GM21447 (cell line): ENCODE measurements at regions not wholly inside any gene's neighbourhood (a gene's known extent, or its start where the extent isn't known, plus 50 kb on each side); places are given as distances from the start of the nearest gene placed in this dataset.
"Not testable (repeated sequence)": the region's sequence is repeated elsewhere in the genome, so short reads cannot be mapped to it uniquely, and the experiment has no call there.

ENCODE experiments used
- ATAC-seq: cut with Tn5 transposase; IDR thresholded peaks from one replicate; pipeline ENCODE4 v1.9.1; 2021; ENCODE audit not compliant: unreplicated experiment

DNA sequence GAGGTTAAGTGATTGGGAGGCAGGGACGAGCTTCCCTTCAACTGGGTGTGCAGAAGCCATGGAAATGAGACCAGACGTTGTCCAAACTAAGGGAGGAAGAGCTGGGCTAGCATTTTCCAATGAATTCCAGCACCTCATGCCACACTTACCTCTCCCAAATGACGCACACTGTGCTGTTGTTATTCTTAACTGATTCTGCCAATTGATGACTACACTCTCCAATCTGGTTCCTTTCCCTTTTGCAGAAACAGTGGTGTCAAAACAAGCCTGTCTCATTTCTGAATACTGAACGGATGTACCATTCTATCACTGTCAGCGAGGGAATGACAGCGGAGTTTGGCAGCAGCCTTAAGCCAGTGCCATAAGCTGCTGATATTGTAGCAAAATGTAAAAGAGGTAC is 380.5 kb upstream of the HNRNPA3 start:
- ATAC-seq, result no peak

DNA sequence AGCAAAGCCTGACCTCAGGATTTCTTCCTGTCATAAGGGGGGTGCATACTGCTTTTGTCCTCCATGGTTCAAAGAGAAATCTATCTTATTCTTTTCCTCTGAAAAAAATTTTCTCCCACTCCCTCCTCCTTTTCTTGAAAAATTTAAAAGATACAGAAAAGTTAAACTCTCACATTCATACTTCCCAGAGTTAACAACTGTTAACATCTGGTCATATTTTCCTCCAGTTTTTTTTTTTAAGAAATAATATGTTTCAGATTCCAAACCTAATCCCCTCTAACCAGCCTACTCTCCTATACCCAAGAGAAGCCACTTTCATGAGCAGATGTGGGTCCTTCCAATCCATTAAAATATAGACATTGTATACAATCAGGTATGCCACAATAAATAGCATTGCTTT is 378.9 kb upstream of the HNRNPA3 start:
- ATAC-seq, result no peak

GRCh38 chr2:176834226-176834625 is 378.4 kb upstream of the HNRNPA3 start:
- no peak for ATAC-seq

DNA sequence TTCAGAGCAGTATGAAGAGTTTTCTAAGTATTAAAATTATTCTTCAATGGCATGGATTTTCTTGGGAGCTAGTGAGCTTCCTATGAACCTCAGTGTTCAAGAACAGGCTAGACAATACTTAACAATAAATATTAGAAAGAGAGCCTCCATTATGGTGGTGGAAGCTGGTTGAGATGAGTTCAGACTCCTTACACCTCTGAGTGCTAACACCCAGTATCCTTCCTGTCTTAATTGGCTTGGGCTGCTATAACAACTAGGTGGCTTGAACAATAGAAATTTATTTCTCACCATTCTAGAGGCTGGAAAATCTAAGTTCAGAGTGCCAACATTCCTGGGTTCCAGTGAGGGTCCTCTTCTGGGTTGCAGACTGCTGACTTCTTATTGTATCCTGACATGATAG is 369.4 kb upstream of the HNRNPA3 start:
- no peak for ATAC-seq

DNA sequence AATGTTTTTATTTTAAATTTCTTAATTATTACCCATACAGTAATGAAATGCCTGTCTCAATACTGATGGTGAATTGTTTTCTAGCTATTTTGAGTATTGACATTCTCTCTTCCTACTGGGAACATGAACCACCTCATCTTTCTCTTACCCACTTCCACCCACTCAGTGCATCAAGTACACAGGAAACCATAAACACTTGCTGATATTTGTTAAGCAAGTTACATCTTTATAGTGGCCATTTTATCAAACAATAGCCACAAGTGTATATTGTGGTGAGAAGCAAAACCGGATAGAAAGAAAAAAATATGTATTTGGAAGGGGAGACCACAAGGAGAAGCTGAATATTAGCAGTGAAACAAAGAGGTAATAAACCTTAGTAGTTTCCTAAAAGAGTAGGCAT is 368.1 kb upstream of the HNRNPA3 start:
- ATAC-seq, result no peak

GRCh38 chr2:176845718-176846117 is 366.9 kb upstream of the HNRNPA3 start:
- no peak for ATAC-seq

DNA sequence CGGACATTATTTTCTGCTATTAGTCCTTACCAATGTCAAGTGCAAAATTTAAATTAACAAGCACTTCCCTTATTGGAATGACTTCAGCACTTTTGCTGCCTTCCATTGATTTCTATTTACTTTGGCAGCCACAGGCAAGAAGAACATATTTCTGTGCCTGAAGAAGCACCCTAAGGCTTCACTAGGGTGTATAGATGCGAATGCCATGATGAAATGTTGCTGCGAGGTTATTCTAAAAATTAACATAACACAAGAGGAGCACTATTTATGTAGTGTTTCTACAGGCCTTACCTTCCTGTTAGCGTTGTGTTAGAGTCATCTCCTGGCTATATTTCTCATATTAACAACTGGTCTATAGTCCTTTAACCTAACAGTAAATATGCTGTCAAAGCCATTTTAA is 365.0 kb upstream of the HNRNPA3 start:
- ATAC-seq, result no peak

GRCh38 chr2:176848844-176849243 is 363.8 kb upstream of the HNRNPA3 start:
- ATAC-seq, result no peak

DNA sequence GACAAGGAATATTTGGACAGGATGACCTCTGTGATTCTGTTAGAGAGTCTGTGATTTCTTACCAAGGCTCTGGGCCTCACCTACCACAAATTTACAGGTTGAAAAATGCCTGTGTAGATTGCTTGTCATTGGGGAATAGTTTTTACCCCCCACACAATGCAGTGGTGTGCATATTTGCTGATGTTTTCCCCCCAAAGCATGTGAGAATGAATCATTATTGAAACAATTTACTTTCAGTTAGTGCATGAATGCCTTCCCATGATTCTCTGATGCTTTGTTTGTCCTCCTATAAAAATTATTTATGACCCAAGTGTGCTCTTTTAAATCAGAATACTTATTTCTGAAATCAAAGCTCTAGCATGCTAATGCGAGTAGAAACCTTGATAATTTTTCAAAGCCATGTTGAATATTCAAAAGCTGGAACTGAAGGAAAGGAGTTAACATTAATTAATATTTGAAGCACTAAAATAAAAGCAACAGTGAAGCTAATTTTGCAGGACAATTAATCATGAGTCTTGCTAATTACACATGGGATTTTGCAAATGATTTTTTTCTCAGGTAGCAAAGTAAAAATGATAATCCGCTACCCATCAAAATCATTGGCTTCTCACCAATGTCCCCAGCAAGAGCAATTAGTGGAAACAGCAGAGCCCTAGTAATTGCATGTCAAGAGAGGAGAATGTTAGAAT is 361.2 kb upstream of the HNRNPA3 start:
- no peak for ATAC-seq

GRCh38 chr2:176851889-176852483 is 360.6 kb upstream of the HNRNPA3 start:
- ATAC-seq, result no peak

- ATAC-seq, result no peak
Observed at GRCh38 chr2:176852667-176853066, 359.9 kb upstream of the HNRNPA3 start.

DNA sequence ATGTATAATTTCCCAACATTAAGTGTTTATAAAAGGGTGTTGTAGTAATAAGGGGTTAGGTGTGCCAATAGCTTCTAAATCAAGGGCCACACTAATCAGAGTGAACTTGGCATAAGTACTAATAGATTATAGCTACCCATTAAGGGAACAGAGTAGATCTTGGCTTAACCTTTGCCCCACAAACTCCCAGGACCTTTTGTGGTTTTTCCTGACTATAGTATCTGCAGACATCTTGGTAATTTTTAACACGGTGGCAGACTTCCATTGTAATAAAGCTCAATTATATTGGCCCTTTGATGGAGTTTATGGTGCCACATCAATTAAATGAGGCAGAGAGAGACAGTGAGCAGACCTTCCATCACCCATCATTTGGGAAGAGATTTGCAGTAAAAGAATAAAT is 358.5 kb upstream of the HNRNPA3 start:
- ATAC-seq, result no peak

- ATAC-seq, result no peak
Observed at GRCh38 chr2:176854878-176855277, 357.7 kb upstream of the HNRNPA3 start.

- no peak for ATAC-seq
Observed at GRCh38 chr2:176856683-176857082, 355.9 kb upstream of the HNRNPA3 start.

GRCh38 chr2:176865336-176865735 is 347.3 kb upstream of the HNRNPA3 start:
- no peak for ATAC-seq

DNA sequence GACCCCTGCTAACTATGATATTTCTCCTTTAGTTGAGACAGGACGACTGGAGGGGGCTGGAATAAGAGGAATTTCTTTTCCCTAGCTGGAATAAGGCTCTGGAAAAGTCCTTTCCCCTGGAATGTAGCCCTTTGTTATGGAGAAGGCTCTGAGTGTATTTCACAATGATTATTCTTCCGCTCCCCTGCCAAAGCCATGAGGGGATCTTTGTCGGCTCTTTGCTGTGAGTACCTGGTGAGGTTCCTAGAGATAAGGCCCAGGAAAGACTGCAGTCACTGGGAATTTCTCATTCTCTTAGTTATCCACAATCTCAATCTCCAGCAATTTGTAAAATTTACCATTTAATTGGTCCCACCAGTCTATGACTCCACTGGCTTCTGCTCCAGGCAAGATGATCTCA is 340.2 kb upstream of the HNRNPA3 start:
- ATAC-seq, result no peak

DNA sequence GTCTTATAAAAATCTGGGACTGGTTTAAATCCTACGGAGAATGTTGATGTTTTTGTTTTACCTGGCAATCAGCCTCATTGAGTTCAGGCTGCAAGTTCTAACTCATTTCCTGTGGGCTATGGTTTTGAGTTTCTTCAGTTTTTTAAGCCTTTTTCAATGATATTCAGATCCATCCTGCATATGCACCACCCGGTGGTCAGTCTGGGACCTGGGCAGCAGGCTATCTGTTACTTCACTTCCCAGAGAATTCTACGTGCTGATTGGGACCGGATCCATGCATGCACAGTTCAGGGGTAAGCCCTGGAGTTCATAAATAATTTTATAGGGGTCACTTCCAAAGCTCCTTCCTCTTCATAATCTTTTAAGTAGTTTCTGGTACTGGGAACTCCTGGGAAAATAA is 339.2 kb upstream of the HNRNPA3 start:
- no peak for ATAC-seq

DNA sequence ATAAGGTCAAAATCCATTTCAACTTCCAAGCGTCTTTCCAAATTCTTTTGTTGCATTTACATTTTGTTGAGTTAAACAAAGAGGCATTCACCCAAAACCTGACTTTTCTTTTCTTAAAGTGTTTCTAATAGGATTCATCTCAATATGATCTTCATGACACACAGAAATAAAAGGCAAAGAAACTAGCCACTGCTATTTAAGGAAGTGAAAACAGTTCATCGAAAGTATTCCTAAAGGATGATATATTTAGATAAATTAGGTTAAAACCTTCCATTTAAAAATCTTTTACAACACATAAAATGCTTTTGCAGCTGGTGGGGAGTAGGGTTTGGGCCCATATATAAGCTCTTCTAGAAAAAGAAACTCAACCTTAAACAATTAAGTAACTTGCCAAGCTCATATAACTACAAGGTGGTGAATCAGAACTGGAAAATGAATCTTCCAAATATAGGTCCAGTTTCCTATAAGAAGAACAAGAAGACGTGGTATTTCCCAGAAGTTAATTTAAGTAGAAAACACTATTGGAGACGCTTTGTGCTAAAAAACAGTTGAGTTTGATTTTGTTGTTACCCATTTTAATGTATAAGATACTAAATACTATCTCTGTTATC is 336.0 kb upstream of the HNRNPA3 start:
- no peak for ATAC-seq

DNA sequence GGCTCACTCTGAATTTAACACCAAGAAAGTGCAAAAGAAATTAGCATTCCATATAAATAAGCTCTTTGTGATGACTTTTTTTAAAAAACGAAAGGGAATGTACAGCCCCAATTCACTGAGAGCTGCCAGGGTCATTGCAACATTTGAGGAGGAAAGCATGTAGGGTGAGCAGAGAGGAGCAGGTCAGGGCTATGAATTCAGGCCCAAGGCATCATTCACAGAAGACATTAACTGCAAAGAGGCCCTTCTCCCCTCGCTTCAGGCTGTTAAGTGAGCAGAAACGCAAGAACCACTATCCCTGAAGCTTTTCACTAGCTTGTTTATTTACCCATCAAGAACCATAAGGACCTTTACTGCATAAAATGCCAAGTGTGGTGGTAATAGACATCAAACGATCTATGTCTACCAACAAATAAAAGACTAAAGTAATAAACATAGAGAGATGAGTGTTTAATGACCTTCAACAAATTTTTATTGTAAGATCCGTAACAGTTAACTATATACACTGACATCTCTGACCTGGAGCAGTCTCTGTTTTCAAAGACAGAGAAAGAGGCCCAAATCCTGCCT is 333.1 kb upstream of the HNRNPA3 start:
- no peak for ATAC-seq

DNA sequence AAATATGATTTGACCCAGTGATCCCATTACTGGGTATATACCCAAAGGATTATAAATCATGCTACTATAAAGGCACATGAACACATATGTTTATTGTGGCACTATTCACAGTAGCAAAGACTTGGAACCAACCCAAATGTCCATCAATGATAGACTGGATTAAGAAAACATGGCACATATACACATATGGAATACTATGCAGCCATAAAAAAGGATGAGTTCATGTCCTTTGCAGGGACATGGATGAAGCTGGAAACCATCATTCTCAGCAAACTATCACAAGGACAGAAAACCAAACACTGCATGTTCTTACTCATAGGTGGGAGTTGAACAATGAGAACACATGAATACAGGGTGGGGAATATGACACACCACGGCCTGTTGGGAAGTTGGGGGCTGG is 330.5 kb upstream of the HNRNPA3 start:
- not testable (repeated sequence) for ATAC-seq

DNA sequence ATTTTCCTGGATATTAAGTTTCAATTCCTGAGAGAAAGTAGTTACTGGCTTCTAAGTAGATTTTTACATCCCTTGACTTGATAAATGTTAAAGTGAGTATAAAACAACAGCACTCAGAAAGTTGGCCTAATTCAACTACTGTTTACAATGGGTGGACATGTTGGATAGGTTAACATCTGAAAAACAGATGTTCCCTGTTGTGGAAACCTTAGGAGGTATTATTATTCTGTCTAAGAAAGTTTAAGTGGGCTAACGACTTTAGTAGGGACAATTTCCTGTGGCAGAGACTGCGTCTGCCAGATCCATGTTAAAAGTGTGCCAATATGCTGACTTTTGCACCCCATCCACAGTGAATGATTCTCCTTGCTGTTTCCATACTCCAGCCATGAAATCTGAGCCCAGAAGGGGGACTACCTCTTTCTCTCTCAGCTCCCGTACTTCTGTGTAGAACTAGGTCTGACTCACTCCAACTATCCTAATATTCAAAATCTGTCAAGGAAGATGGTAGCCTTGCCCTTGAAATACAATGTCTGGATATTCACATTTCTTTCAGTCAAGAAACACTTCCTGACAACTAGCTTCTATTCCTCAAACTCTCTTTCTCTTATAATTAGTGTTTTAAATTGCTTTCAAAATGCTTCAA is 327.5 kb upstream of the HNRNPA3 start:
- ATAC-seq, result no peak

DNA sequence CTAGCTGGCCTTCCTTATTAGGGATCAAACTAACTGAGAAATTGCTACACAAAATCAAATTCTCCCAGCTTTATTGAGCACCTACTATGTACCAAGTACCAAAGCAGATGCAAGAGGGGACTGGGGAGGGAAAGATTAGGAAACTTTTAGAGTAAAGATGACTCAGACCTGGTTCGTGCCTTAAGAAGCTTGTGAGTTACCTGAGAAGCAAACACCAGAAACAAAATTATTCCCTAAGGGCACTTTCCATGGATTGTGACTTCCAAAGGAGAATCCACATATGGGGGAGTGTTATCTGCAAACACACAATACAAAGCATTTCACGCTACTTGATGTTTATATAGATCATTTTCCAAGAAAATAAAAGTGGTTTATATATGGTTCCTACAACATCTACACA is 326.9 kb upstream of the HNRNPA3 start:
- ATAC-seq, result no peak
